ENCODE measurements at regions not wholly inside any gene's neighbourhood (a gene's known extent, or its start where the extent isn't known, plus 50 kb on each side); places are given as distances from the start of the nearest gene placed in this dataset.

DNA sequence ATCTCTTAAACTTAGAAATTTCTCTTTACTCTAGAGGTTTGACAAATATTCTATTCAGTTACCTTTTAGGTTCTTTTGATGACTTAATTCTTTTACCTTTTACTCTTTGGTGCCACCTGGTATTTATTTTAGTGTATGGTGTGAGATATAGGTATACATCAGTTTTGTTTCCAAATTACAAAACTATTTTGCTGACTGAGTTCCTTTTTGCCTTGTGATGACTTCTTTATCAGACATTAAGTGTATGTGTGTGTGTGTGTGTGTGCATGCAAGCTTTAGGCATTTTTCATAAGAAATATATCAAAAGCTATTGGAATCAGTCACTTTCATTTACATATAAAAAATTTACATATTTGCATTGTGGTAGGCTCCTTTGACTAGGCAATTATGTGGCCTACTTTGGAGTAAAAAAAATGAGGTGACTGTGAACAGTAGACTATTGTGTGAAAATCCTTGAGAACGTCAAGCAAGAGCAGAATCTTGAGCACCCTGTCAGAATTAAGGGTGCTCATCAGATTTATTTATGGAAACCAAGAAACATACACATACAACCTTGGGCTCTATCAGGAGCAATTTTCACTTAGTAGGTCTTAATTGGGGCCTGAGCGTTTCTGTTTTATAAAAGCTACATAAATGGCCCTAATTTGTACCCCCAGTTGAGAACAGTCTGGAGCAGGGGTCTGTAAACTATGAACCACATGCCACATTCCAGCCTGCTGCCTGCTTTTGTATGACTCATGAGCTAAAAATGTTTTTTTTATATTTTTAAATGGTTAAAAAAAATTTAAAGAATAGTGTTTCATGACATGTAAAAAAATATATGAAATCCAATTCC, 415.9 kb downstream of the SLC4A3 start:
- FAIRE-seq (peak; percentile 56), DNase-seq (ENCODE audit: low spot score) (peak; percentile 16)

GRCh38 chr2:220043990-220044335, 416.5 kb downstream of the SLC4A3 start:
- no peak for FAIRE-seq

DNA sequence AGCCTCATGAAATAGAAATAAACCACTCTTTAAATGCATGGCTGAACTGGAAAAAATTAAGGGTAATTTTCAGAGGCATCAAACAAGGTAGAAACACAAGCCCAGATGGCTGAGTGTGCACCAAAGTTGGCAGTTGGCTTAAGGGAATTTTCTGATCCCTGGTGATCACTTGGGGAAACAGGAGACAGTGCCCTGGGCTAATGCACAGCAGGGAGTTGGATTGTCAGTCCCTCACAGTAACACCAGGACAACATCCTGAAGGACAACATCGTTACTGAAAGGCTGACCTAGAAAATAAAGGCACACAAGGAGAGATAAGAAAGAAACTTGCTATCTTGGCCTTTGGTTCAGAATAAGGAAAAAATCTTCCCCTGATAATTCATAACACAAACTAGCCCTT, 417.0 kb downstream of the SLC4A3 start:
- no peak for DNase-seq (ENCODE audit: low spot score)
- FAIRE-seq: no peak

More at GRCh38 chr2:220043990-220044335, 416.5 kb downstream of the SLC4A3 start:
- peak; percentile 11 for DNase-seq (ENCODE audit: low spot score)

DNA sequence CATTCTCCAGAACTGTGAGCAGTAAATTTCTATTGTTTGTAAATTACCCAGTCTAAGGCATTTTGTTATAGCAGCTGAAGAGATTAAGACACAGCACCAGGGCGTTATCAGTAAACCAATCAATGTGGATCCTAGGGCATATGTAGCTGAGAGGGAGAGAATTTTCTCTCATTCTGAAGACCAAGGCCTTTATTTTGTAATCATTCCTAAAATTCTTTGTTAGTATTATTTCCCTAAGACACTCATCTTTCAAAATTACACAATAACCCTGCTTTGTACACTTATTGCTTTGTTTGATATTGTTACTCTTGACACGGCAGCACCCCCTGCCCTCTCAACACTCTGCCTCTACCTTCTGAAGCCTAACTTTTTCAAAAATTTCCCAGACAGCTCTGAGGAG, 419.1 kb downstream of the SLC4A3 start:
- DNase-seq (ENCODE audit: low spot score): no peak
- no peak for FAIRE-seq

- DNase-seq (ENCODE audit: low spot score) (no peak), FAIRE-seq (no peak)
Observed at GRCh38 chr2:220051716-220052115, 424.3 kb downstream of the SLC4A3 start.

GRCh38 chr2:220053919-220054318, 426.5 kb downstream of the SLC4A3 start:
- peak; percentile 77 for FAIRE-seq
- DNase-seq (ENCODE audit: low spot score): peak; percentile 52

DNA sequence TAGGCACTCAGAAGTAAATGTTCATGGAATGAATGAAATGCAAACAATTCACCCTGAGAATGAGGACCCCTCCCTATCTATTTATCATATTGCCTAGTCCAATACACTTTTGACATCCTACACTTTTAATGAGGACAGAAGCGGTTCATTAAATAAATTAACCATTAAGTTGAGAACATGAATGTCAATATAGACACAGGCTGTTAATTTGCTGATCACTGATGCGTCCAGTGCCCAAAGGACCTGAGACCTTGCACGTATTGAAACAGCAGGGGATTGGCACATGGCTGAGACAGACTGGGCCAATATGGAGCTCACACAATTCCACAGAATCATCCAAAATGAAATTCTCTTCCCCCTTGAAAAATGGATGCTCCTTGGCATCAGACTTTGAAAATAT, 430.0 kb downstream of the SLC4A3 start:
- no peak for FAIRE-seq
- DNase-seq (ENCODE audit: low spot score): no peak

- FAIRE-seq (peak; percentile 75), DNase-seq (ENCODE audit: low spot score) (peak; percentile 45)
Observed at GRCh38 chr2:220057916-220058315, 430.5 kb downstream of the SLC4A3 start.

- no peak for FAIRE-seq
- DNase-seq (ENCODE audit: low spot score): no peak
Observed at GRCh38 chr2:220064111-220065030, 436.9 kb downstream of the SLC4A3 start.

DNA sequence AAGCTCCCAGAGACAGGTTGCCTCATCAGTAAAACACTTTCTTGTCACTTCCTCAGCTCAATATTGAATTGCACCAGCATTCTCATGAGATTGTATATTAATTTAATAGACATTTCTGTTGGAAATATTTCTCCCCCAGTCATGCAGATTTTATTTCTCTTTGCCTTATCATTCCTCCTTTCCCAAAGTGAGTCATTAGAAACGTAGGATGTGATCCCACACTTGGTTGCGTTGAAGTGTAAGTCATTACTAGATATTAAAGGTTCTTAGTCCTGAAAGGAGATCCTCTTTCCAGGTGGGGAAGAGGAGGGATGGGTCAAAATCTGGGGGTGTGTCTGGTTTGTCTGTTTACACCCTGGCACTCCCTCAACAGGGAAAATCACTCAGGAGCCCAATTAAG, 438.2 kb downstream of the SLC4A3 start:
- FAIRE-seq: no peak
- no peak for DNase-seq (ENCODE audit: low spot score)

DNA sequence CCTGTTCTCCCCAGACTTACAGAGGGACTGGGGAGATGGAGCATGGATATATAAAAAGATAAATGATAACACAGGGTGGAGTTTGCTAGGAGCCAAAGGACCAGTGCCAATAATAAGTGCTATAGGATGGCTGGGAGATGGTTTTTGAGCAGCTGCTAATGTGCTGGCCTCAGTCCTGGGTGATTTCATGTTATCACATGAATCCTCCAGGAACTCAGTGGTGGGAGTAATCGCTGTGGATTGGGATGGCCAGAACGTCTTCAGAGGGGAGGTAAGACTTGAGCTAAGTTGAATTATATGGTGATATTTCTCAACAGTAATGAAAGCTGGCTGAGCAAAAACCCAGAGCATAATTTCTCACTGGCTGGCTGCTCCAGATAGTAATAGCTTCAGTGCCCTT, 441.4 kb downstream of the SLC4A3 start:
- DNase-seq (ENCODE audit: low spot score): no peak
- FAIRE-seq: no peak

- DNase-seq (ENCODE audit: low spot score) (no peak), FAIRE-seq (no peak)
Observed at GRCh38 chr2:220070349-220070748, 442.9 kb downstream of the SLC4A3 start.

- DNase-seq (ENCODE audit: low spot score) (no peak), FAIRE-seq (no peak)
Observed at GRCh38 chr2:220071696-220072095, 444.3 kb downstream of the SLC4A3 start.

- no peak for DNase-seq (ENCODE audit: low spot score)
- FAIRE-seq: no peak
Observed at GRCh38 chr2:220072669-220073220, 445.3 kb downstream of the SLC4A3 start.

DNA sequence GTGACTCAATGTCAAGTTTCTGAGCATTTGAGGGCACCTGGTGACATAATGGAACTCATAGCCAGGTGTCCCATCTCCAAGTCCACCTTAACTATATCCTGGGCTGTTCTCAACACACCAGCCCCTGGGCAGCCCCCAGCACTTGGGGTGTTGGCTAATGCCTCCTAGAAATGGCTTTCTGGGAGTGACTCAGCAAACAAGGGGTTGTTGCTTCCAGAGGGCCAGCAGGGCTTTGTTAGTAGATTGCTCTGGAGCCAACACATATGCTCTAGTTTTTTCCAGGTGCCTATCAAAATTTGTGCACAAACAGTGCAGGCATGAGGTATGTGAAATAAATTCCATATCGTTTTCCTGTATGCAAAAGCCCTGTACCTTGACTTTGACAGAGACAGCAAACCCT, 448.4 kb downstream of the SLC4A3 start:
- FAIRE-seq (no peak), DNase-seq (ENCODE audit: low spot score) (no peak)

- FAIRE-seq: no peak
- no peak for DNase-seq (ENCODE audit: low spot score)
Observed at GRCh38 chr2:220076734-220077133, 449.3 kb downstream of the SLC4A3 start.

- DNase-seq (ENCODE audit: low spot score): no peak
- FAIRE-seq: no peak
Observed at GRCh38 chr2:220077488-220077887, 450.1 kb downstream of the SLC4A3 start.

DNA sequence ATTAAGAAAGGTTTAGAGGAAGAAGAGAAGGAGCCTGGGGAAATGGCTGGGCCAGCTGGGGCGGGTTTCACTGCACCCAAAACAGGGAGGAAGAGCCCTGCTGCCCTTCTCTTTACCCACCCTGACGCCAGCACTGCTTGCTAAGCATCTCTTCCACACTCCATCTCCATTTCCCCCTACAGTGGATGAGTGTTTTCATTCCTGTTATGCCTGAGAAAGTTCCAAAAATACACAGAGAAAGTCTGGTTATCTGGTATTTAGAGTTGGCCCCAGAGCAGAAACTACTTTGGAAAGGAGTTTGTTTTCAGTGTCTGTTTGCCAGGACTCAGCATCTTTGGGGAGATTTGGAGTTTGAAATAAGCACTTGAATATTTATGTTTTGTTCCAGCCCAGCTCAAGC, 451.0 kb downstream of the SLC4A3 start:
- no peak for FAIRE-seq
- no peak for DNase-seq (ENCODE audit: low spot score)

- FAIRE-seq (no peak), DNase-seq (ENCODE audit: low spot score) (no peak)
Observed at GRCh38 chr2:220079595-220079994, 452.2 kb downstream of the SLC4A3 start.

GRCh38 chr2:220081171-220081570, 453.7 kb downstream of the SLC4A3 start:
- DNase-seq (ENCODE audit: low spot score) (no peak), FAIRE-seq (no peak)

DNA sequence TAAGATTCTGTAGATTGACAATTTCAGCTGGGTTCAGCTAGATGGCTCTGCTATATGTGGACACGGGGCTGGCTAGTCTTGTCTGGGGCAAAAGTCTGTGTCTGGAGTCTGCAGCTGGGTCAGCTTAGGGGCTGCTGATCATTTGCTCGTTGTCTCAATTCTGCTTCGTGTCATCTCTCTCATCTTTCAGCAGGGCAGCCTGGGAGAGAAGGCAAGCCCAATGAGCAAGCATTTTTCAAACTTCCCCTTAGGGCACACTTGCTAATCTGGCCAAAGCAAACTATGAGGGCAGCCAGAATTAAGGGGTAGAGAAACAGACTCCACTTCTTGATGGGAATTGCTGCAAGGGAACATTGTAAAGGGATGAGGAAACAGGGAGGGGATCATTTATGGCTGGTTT, 462.6 kb downstream of the SLC4A3 start:
- no peak for FAIRE-seq
- DNase-seq (ENCODE audit: low spot score): no peak

GRCh38 chr2:220096406-220096805, 469.0 kb downstream of the SLC4A3 start:
- no peak for DNase-seq (ENCODE audit: low spot score)
- no peak for FAIRE-seq
